Brain microvascular endothelial cell (primary cell): ENCODE measurements at regions not wholly inside any gene's neighbourhood (a gene's known extent, or its start where the extent isn't known, plus 50 kb on each side); places are given as distances from the start of the nearest gene placed in this dataset.

Source experiments
- DNase-seq: peaks from one replicate; pipeline ENCODE4 v3.0.0-alpha.2; 2020
- H3K27ac ChIP-seq: fragments of 250-450 bp; sonication (Bioruptor Pico); 2 replicates; pipeline ENCODE4 v1.5.1; 2020; ENCODE audit warnings: mild to moderate bottlenecking, moderate library complexity
- H3K27me3 ChIP-seq: fragments of 250-450 bp; sonication (Bioruptor Pico); replicated peaks from 2 replicates; pipeline ENCODE4 v1.5.1; 2020; ENCODE audit warnings: mild to moderate bottlenecking
- H3K36me3 ChIP-seq: fragments of 250-450 bp; sonication (Bioruptor Pico); replicated peaks from 2 replicates; pipeline ENCODE4 v1.5.1; 2020; ENCODE audit warnings: mild to moderate bottlenecking
- H3K4me3 ChIP-seq: 2 replicates; pipeline ENCODE4 v1.5.1; 2011; ENCODE audit warnings: low read depth, mild to moderate bottlenecking, control low read depth, low read length, moderate library complexity
- CTCF ChIP-seq: IDR thresholded peaks from 2 replicates; pipeline ENCODE4 v1.5.1; 2011; ENCODE audit warnings: low read depth, mild to moderate bottlenecking, moderate library complexity, low read length, control low read depth, inconsistent platforms; ENCODE audit errors: missing control alignments
- in situ Hi-C: cut with HindIII; loops from 2 replicates; pipeline ENCODE4 v1.10.0; 2017; ENCODE audit warnings: low sequenced_read_pairs, low pct_ligation_motif_present

- Histone ChIP-seq H3K36me3 (no peaks in the 10 kb centered on the region), H3K4me3 (no peak overlapping the region), H3K27me3 (no peaks in the 10 kb centered on the region), H3K27ac (no peak overlapping the region)
- DNase-seq = no peak
- no peak for TF ChIP-seq CTCF
- in situ Hi-C loops = no loop called here
Measured at GRCh38 chr2:71893646-71894045, 254.0 kb downstream of the CYP26B1 start.

- TF ChIP-seq CTCF = no peak
- Histone ChIP-seq H3K4me3 (no peak overlapping the region), H3K36me3 (no peaks in the 10 kb centered on the region), H3K27me3 (no peaks in the 10 kb centered on the region), H3K27ac (no peak overlapping the region)
- no peak for DNase-seq
- in situ Hi-C loops = no loop called here
Measured at GRCh38 chr2:71892896-71893295, 254.8 kb downstream of the CYP26B1 start.

- H3K4me3 ChIP-seq = no peak overlapping the region
- in situ Hi-C loops = no loop called here
- no peak for TF ChIP-seq CTCF
- no peaks in the 10 kb centered on the region for H3K36me3 ChIP-seq
- no peak for DNase-seq
- H3K27me3 ChIP-seq = no peaks in the 10 kb centered on the region
- no peak overlapping the region for H3K27ac ChIP-seq
Measured at GRCh38 chr2:71892423-71892730, 255.3 kb downstream of the CYP26B1 start.

- DNase-seq = no peak
- Histone ChIP-seq H3K27ac (no peak overlapping the region), H3K36me3 (no peaks in the 10 kb centered on the region), H3K4me3 (no peak overlapping the region), H3K27me3 (no peaks in the 10 kb centered on the region)
- no peak for TF ChIP-seq CTCF
- in situ Hi-C loops = no loop called here
Measured at GRCh38 chr2:71891719-71892422, 255.8 kb downstream of the CYP26B1 start.

- TF ChIP-seq CTCF = no peak
- no peak overlapping the region for H3K4me3 ChIP-seq
- no peak overlapping the region for H3K27ac ChIP-seq
- DNase-seq = no peak
- in situ Hi-C loops = no loop called here
- no peaks in the 10 kb centered on the region for H3K27me3 ChIP-seq
- no peaks in the 10 kb centered on the region for H3K36me3 ChIP-seq
Measured at GRCh38 chr2:71891155-71891554, 256.5 kb downstream of the CYP26B1 start.
